GM23338 (cell line): ENCODE measurements at regions not wholly inside any gene's neighbourhood (a gene's known extent, or its start where the extent isn't known, plus 50 kb on each side); places are given as distances from the start of the nearest gene placed in this dataset.

Experiments
- EZH2phosphoT487 ChIP-seq: fragments of 200-600 bp; sonication (generic); IDR thresholded peaks from one replicate; pipeline ENCODE4 v1.8.1; 2018; ENCODE audit warnings: antibody characterized with exemption; ENCODE audit not compliant: unreplicated experiment
- TF ChIP-seq, protein P1 (sequence below), 2 experiments: fragments of 200-600 bp in 1 of 2; sonication (generic) in 1 of 2; conservative IDR thresholded peaks; 2 replicates each; pipeline versions ENCODE4 v1.5.1 to v1.6.1; 2016 to 2017; ENCODE audit warnings: antibody characterized with exemption in 2 of 2, low read depth in 2 of 2, mild to moderate bottlenecking in 2 of 2, moderate library complexity in 1 of 2

DNA sequence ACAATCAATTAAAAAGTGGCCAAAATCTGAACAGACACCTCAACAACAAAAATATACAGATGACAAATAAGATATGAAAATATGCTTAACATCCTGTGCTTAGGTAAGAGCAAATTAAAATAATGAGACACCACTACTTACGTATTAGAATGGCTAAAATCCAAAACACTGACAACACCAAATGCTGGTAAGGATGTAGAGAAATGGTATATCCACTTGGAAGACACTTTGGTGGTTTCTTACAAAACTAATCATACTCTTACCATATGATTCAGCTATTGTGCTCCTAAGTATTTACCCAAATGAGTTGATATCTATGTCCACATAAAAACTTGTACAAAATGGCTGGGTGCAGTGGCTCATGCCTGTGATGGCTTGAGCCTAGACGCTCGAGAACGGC lies 51.7 kb upstream of the ZNF599 start:
- TF ChIP-seq, protein P1, sequence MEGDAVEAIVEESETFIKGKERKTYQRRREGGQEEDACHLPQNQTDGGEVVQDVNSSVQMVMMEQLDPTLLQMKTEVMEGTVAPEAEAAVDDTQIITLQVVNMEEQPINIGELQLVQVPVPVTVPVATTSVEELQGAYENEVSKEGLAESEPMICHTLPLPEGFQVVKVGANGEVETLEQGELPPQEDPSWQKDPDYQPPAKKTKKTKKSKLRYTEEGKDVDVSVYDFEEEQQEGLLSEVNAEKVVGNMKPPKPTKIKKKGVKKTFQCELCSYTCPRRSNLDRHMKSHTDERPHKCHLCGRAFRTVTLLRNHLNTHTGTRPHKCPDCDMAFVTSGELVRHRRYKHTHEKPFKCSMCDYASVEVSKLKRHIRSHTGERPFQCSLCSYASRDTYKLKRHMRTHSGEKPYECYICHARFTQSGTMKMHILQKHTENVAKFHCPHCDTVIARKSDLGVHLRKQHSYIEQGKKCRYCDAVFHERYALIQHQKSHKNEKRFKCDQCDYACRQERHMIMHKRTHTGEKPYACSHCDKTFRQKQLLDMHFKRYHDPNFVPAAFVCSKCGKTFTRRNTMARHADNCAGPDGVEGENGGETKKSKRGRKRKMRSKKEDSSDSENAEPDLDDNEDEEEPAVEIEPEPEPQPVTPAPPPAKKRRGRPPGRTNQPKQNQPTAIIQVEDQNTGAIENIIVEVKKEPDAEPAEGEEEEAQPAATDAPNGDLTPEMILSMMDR (conservative IDR thresholded peaks at IDR 0.05; ENCODE audit: low read depth in 2 of 2), result no peak
- TF ChIP-seq EZH2phosphoT487, result no peak
